ENCODE measurements at regions not wholly inside any gene's neighbourhood (a gene's known extent, or its start where the extent isn't known, plus 50 kb on each side); places are given as distances from the start of the nearest gene placed in this dataset.

- TF ChIP-seq CTCF (IDR thresholded peaks at IDR 0.05): no peak
- TF ChIP-seq EP300 (IDR thresholded peaks at IDR 0.05): no peak
Observed at GRCh38 chr3:44130249-44130648, 111.4 kb upstream of the TOPAZ1 start.

All from gastroesophageal sphincter (tissue), 3 donors.